Immature natural killer cell (primary cell): ENCODE measurements at regions not wholly inside any gene's neighbourhood (a gene's known extent, or its start where the extent isn't known, plus 50 kb on each side); places are given as distances from the start of the nearest gene placed in this dataset.

Experiments
- DNase-seq, 3 donors: peaks; one replicate each; pipeline ENCODE4 v3.0.0; 2022; ENCODE audit warnings: mixed read lengths in 1 of 3
- H3K27ac Mint-ChIP-seq, 6 donors: one replicate each; pipeline ENCODE4 v1.8.0; 2020; ENCODE audit warnings: mixed read lengths in 6 of 6, mild to moderate bottlenecking in 5 of 6, inconsistent platforms in 4 of 6, moderate library complexity in 3 of 6
- H3K27me3 Mint-ChIP-seq, 3 donors: one replicate each; pipeline ENCODE4 v1.8.0; 2020 to 2021; ENCODE audit warnings: low read depth in 3 of 3, mild to moderate bottlenecking in 3 of 3, mixed read lengths in 3 of 3, moderate library complexity in 3 of 3, inconsistent platforms in 1 of 3
- H3K36me3 Mint-ChIP-seq, 3 donors: one replicate each; pipeline ENCODE4 v1.8.0; 2020; ENCODE audit warnings: mixed read lengths in 3 of 3, inconsistent platforms in 2 of 3, mild to moderate bottlenecking in 2 of 3
- H3K4me1 Mint-ChIP-seq, 2 donors: one replicate each; pipeline ENCODE4 v1.8.0; 2020; ENCODE audit warnings: inconsistent platforms in 2 of 2, mild to moderate bottlenecking in 2 of 2, mixed read lengths in 2 of 2, moderate library complexity in 1 of 2
- H3K4me3 Mint-ChIP-seq, 5 donors: one replicate each; pipeline ENCODE4 v1.8.0; 2020; ENCODE audit warnings: mild to moderate bottlenecking in 5 of 5, mixed read lengths in 5 of 5, inconsistent platforms in 3 of 5, moderate library complexity in 3 of 5
- H3K9me3 Mint-ChIP-seq, 6 donors: one replicate each; pipeline ENCODE4 v1.8.0; 2020; ENCODE audit warnings: mild to moderate bottlenecking in 6 of 6, mixed read lengths in 6 of 6, inconsistent platforms in 4 of 6, moderate library complexity in 3 of 6

DNA sequence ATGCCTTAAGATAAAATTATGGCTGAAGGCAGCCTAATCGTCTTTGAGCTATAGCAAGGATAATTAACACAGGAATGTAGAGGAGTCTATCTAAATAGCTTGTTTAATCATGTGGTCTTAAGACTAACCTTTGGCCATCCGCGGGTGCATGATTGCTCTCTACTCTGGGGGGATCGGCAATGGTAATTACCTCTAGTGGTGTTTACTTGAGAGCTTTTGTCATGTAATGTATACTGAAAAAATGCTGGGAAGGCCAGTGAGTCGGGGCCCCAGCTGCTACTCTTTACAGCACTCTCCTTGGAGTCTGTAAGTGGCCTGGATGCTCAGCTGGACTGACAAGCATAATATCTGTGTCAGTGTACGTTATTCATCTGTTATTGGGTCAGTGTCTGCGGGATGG is 65.5 kb upstream of the GNPDA2 start:
- peaks cover 0 to 10% (median 4%) of the 10 kb centered on the region in 6 donors for H3K9me3 Mint-ChIP-seq
- DNase-seq: no peak
- no peaks in the 10 kb centered on the region for H3K36me3 Mint-ChIP-seq
- H3K27me3 Mint-ChIP-seq: no peaks in the 10 kb centered on the region
- H3K4me3 Mint-ChIP-seq: no peak overlapping the region
- no peak overlapping the region for H3K27ac Mint-ChIP-seq
- H3K4me1 Mint-ChIP-seq: no peaks in the 10 kb centered on the region

GRCh38 chr4:44777115-44777514 is 50.8 kb upstream of the GNPDA2 start:
- Mint-ChIP-seq H3K4me1 (no peaks in the 10 kb centered on the region), H3K36me3 (peaks cover 0 to 3% (median 0%) of the 10 kb centered on the region in 3 donors), H3K9me3 (peaks cover 0 to 5% (median 3%) of the 10 kb centered on the region in 6 donors), H3K27ac (no peak overlapping the region), H3K27me3 (peaks cover 0 to 2% (median 0%) of the 10 kb centered on the region in 3 donors), H3K4me3 (no peak overlapping the region)
- no peak for DNase-seq
